ENCODE measurements at regions not wholly inside any gene's neighbourhood (a gene's known extent, or its start where the extent isn't known, plus 50 kb on each side); places are given as distances from the start of the nearest gene placed in this dataset.

DNA sequence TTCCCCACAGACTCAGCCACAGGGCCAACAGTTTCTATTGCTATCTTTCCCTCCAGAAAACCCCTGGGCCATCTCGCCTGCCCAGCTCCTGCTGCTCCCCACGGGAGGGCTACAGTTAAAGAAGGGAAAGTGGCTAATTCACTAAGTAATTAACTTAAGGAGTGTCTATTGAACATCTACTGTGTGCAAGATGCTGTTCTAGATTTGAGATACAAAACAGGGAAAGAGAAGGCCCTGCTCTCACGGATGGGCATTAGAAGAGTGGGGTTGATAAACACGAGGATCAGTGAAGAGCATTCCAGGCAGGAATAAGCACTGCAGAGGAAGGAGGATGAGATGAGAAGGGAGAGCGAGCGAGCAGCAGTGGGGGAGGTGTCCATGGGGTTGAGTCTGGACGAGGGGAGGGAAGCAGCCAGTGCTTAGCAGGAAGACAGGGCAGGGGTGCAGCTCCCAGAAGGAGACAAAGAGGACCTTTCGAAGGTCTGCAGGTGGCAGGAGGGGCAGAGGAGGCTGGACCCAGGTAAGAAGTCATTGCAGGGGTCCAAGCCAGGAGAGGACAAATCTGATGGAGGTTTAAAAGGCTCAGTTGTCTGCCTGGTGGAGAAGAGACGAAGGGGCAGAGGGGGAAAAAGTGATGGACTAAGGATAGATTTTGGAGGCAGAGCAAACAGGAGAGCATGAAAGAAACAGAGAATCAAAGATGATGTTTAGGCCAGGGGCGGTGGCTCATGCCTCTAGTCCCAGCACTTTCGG is 64.7 kb downstream of the KLF15 start:
- TF ChIP-seq FOXA1 (IDR thresholded peaks at IDR 0.05) (no peak), L3MBTL2 (conservative IDR thresholded peaks at IDR 0.05) (no peak), ELF4 (IDR thresholded peaks at IDR 0.05) (no peak), BHLHE40 (IDR thresholded peaks at IDR 0.05; ENCODE audit: borderline replicate concordance) (no peak), CTBP1 (IDR thresholded peaks at IDR 0.05; ENCODE audit: borderline replicate concordance) (no peak), FOXK2 (IDR thresholded peaks at IDR 0.05) (no peak), FOXM1 (IDR thresholded peaks at IDR 0.05; ENCODE audit: borderline replicate concordance) (no peak), ZNF384 (IDR thresholded peaks at IDR 0.05) (no peak)
- TF ChIP-seq, protein P1, sequence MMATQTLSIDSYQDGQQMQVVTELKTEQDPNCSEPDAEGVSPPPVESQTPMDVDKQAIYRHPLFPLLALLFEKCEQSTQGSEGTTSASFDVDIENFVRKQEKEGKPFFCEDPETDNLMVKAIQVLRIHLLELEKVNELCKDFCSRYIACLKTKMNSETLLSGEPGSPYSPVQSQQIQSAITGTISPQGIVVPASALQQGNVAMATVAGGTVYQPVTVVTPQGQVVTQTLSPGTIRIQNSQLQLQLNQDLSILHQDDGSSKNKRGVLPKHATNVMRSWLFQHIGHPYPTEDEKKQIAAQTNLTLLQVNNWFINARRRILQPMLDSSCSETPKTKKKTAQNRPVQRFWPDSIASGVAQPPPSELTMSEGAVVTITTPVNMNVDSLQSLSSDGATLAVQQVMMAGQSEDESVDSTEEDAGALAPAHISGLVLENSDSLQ (IDR thresholded peaks at IDR 0.05): no peak
